Suprapubic skin (tissue), 4 donors: ENCODE measurements at regions not wholly inside any gene's neighbourhood (a gene's known extent, or its start where the extent isn't known, plus 50 kb on each side); places are given as distances from the start of the nearest gene placed in this dataset.

Experiments used
- EP300 ChIP-seq: sonication (generic); formaldehyde crosslinking; IDR thresholded peaks from one replicate; pipeline ENCODE4 v1.6.1; 2017; ENCODE audit warnings: antibody characterized with exemption
- POLR2AphosphoS5 ChIP-seq, 3 donors: sonication (generic); formaldehyde crosslinking; IDR thresholded peaks; one replicate each; pipeline ENCODE4 v1.6.1; 2017; ENCODE audit warnings: antibody characterized with exemption in 3 of 3
- TF ChIP-seq, protein P1 (sequence below), 2 donors: fragments of 200-600 bp in 1 of 2; fragments of 450-650 bp in 1 of 2; sonication (generic) in 1 of 2; IDR thresholded peaks; one replicate each; pipeline ENCODE4 v1.5.1; 2016 to 2019; ENCODE audit warnings: antibody characterized with exemption in 2 of 2, mild to moderate bottlenecking in 1 of 2, moderate library complexity in 1 of 2

DNA sequence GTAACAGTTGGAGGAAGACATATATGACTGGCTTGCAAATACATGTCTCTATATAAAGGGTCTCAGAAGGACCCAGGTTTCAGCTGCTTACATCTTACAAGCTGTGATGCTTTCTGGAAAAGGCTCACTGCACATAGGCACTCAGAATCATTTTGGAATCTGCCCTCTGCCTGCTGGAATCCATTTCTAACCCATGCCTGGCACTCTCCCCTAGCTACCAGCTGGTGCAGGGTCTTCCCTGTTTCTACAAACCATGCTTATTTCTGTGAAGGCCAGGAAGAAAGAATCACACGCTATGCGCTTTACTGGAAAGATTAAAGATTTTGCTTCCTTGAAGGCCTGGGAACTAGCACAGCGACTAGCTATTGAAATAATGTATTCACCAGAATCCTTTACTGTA is 151.3 kb downstream of the DICER1 start:
- TF ChIP-seq EP300 (no peak), POLR2AphosphoS5 (IDR thresholded peaks at IDR 0.05) (no peak)
- TF ChIP-seq, protein P1, sequence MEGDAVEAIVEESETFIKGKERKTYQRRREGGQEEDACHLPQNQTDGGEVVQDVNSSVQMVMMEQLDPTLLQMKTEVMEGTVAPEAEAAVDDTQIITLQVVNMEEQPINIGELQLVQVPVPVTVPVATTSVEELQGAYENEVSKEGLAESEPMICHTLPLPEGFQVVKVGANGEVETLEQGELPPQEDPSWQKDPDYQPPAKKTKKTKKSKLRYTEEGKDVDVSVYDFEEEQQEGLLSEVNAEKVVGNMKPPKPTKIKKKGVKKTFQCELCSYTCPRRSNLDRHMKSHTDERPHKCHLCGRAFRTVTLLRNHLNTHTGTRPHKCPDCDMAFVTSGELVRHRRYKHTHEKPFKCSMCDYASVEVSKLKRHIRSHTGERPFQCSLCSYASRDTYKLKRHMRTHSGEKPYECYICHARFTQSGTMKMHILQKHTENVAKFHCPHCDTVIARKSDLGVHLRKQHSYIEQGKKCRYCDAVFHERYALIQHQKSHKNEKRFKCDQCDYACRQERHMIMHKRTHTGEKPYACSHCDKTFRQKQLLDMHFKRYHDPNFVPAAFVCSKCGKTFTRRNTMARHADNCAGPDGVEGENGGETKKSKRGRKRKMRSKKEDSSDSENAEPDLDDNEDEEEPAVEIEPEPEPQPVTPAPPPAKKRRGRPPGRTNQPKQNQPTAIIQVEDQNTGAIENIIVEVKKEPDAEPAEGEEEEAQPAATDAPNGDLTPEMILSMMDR (IDR thresholded peaks at IDR 0.05): no peak
